Erythroblast (primary cell): ENCODE measurements at regions not wholly inside any gene's neighbourhood (a gene's known extent, or its start where the extent isn't known, plus 50 kb on each side); places are given as distances from the start of the nearest gene placed in this dataset.

Experiments used
- GATA1 ChIP-seq: IDR thresholded peaks from 2 replicates; pipeline ENCODE4 v1.6.1; 2011; ENCODE audit warnings: low read depth, mild to moderate bottlenecking, control low read depth, low read length, moderate library complexity
- POLR2A ChIP-seq: IDR thresholded peaks from 2 replicates; pipeline ENCODE4 v1.6.1; 2011; ENCODE audit warnings: mild to moderate bottlenecking, low read length

- no peak for TF ChIP-seq POLR2A
- no peak for TF ChIP-seq GATA1
Observed at GRCh38 chr3:86738684-86739083, 252.3 kb downstream of the VGLL3 start.
